HK-2 (cell line): ENCODE measurements at regions not wholly inside any gene's neighbourhood (a gene's known extent, or its start where the extent isn't known, plus 50 kb on each side); places are given as distances from the start of the nearest gene placed in this dataset.
"Not testable (repeated sequence)": the region's sequence is repeated elsewhere in the genome, so short reads cannot be mapped to it uniquely, and the experiment has no call there.

Experiments used
- DNase-seq: peaks from one replicate; pipeline ENCODE4 v3.0.0-alpha.2; 2018; ENCODE audit not compliant: unreplicated experiment

DNA sequence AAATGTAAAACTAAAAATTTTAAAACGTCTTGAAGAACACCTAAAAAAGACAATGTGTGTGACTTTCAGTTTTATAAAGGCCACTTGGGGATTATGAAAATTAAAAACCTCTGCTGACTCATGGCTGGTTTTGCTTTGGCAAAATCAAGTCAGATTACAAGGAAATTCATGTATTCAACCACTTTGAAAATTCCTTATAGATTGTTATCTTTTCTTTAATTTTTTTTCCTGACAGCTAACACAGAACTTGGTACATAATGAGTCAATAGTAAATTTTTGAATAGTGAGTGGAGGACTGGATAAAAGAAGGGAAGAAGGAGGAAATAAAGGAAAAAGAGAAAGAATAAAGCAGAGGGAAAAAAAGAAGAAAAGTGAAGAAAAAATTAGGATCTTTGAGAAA lies 1774.7 kb upstream of the ACO1 start:
- no peak for DNase-seq

DNA sequence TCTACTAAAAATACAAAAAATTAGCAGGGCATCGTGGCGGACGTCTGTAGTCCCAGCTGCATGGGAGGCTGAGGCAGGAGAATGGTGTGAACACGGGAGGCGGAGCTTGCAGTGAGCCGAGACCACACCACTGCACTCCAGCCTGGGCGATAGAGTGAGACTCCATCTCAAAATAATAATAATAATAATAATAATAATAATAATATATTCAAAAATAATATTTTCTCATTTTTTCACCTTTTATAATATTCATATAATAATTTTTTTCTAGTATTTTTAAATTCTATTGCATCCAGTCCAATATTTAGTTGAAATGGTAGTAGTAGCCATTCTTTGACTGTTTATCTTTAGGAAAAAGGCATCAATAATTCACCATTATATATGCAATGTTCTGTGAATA lies 1767.7 kb upstream of the ACO1 start:
- not testable (repeated sequence) for DNase-seq

DNA sequence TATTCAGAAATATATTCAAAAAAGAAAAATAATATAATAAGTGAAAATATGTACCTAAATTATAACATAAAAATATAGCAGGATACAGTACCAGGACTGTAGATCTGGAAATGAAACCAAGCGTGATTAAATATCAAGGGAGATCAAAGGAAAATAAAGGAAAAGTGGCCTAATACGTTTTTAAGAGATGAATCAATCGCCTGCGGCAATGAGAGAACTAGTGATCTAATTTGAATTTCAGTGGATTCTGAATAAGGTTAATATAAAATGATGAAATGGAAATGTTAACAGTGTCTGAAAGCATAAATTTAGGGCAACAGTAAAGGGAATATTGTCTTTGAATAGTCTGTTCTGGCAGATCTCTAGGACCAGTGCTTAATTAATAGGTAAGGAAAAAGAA lies 1761.9 kb upstream of the ACO1 start:
- DNase-seq = no peak

DNA sequence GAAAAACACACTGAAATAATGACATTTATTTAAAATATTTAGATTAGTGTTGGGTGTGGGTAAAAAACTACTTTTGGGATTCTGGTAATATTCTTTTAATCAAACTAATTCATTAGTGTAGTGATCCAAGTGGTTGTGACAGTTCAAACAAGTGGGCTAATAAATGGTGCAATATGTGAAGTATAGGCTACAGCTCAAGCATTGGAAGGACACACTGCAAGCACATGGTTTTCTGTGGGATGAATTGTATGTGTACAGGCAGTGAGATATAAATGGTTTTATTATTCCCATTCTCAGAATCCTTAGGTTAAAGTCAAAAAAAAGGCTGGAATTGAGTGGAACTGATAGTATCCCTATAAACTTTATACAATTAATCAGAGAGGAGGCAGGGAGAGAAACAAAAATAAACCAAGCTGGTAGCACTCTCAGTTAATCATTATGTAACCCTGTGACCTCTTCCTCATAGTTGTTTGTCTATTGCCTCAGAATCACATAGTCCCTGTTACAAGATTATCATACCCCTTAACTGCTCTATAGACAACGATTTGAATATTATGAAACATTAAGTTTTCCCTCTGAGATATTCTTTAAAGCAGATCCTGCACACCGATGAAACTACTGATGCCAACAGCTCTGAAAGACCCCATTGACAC lies 1755.4 kb upstream of the ACO1 start:
- DNase-seq = no peak

DNA sequence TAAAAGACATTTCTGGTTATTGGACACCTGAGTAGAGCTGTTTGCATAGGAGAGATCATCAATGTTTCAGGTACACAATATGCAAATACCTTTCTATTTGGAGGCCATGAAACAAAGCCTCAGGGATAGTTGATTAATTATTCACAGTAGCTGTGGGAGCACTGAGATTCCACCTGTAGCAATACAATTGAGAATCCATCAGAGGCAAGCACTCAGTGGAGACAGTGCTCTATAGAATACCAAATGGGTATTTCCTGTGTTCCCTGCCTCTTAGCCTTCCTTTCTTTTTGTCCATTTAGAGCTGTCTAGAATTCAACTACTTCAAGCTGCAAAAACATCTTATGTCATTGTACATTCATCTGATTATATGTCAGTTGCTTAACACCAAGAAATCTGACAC lies 1754.0 kb upstream of the ACO1 start:
- DNase-seq = no peak

DNA sequence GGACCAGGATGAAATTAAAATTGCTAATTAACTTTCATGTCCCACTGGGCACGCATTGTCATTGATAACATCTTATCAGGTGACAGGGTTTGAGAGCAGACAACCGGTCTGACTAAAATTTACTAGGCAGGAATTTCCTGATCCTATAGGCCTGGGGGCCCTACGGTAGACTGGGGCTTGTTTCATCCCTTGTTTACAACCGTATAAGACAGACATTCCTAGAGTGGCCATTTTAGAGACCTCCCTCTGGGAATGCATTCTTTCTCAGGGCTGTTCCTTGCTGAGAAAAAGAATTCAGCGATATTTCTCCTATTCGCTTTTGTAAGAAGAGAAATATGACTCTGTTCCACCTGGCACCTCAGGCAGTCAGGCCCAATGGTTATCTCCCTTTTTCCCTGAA lies 1737.8 kb upstream of the ACO1 start:
- not testable (repeated sequence) for DNase-seq

DNA sequence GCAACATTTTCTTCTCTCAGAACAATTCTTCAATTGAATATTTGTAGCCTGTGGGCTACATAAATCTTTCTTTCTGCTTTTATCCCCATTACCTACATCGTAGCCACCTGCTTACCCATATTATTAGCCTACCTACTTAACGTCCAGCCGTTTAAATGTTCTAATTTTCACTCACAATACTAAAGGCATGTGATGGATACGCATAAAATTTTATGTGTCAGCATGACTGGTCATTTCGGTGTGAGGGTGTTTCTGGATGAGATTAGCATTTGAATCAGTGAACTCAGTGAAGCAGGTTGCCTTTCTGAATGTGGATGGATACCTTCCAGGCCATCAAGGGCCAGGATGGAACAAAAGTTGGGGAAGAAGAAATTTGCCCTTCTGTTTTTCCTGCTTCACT lies 1722.5 kb upstream of the ACO1 start:
- DNase-seq = no peak

DNA sequence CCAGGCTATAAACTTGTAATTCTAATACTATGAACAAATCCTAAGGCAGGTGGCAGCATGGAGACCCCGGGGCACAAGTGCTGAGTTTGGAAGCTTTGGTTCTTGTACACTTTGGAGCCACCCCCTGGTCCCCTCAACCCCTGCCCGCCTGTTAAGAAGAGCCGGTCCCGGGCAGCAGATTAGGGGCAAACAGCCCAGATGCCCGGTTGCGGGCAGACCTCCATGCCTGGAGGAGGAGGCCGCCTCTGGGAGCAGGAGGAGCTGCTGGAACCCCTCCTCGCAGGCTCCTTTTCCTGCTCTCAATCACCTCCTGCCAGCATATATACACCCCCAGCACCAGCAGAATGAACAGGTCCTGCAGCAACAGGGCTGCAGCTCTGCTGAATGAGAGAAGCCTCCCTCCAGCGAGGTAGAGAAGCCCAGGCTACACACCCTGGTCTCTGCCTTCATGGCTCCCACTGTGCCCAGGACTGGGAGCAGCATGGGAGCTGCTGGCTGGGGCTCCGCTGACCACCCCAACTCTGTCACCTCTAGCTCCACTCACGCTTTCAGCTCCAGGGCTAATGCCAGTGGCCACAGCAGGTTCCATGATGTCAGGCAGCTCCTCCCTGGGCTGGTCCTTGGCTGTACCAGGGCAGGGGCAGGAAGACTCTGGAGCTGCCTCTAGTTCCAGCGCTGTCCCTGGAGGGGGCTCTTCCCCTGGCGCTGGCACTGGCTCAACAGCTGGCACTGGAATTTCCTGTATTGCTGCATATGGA lies 1713.5 kb upstream of the ACO1 start:
- no peak for DNase-seq

DNA sequence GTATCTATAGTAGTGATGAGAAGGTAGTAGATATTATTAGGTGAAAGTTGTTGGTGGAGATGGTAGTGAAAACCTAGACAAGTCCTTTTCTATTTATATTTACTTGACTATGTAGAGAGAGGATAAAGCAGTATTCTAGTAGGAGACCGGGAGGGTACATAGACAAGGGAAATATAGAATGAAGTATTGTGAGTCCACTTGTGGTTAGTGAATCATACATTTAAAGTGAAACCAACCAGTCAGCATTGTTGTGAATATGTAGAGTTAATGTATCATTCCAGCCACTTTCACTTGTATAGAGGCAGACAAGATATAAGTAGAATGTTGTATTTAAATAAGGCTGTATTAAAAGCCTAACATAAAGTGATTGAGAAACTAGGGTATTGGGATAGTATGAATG lies 1711.3 kb upstream of the ACO1 start:
- no peak for DNase-seq

DNA sequence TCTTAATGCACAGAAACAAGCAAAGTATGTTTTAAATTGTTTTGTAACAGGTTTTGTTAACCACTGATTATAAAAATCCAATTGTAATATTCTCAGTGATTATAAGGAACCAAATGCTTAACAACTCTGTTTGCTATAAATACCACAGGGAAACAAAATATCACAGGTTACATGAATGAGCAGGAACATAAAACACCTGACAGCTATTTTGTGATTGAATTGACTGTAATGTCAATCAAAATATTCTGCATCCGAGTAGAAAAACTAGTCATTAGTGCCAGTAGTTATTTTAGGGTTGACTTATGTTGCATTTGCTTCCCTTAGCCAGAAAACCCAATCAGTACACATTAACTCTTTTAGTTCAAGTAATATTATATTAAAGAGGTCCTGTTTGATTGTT lies 1707.8 kb upstream of the ACO1 start:
- DNase-seq = no peak

DNA sequence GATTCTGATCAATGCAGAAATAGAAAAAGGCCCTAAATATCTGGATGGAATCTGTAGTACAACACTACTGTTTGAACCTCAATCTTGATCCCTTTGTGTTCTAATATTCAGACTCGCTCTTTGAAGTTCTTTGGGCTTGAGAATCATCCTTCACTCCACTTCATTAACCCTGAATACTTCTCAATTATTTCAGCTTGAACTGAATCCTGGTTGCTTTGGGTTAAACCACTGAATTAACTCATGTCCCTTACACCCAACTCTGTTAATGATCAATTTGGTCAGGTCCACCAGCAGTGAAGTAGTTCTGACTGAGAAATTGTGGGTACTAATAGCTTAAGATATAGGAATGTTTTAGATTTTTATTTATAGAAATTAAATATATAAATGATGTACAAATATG lies 1707.2 kb upstream of the ACO1 start:
- DNase-seq = no peak

DNA sequence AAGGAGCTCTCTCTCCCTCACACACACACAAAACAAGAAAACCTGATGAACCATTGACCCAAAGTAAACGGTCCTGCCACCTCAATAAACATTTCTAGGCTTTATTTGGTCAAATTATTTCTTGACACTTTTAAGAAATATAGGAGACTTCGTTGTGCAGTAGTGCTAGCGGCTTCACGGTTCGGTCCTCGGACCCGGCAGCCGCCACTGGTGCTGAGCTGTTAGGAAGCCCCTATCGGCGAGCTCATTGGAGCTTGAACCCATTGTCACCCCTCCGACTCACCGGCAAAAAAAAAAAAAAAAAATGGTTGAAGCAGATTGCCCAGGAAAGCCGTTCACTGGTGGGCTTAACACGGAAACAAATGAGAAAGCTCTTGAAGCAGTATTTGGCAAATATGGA lies 1695.6 kb upstream of the ACO1 start:
- DNase-seq = no peak

DNA sequence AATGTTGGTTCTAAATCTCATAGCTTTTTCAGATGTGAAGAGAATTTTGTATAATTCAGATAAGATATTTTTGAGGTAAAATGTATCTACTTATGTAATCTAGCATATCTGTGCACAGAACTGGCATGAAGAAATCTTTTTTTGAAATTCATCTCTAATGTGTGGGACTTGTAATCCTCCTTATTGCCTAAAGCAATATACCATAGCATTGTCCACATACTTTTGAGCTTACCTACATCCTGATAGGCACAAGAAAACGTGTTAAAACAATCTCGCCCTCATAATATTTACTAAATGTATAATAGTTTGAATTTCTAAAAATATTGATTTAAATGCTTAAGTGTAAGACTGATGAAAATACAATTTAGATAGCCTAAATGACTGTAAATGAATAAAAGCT lies 1686.5 kb upstream of the ACO1 start:
- DNase-seq = no peak

DNA sequence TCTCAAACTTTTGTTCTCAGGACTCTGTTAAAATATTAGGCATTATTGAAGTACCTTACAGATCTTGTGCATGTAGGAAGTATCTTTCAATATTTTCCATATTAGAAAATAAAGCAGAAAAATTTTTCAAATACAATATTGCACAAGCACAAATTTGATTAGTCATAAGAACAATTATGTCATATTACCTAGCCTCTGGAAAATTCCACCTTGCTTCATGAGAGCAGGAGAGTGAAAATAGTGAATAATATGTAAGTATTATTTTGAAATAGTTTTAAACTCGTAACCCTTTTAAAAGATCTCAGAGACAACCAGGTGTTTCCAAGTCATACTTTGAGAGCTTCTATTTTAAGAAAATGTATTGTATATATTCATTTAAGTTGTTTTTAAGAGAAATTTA lies 1672.9 kb upstream of the ACO1 start:
- no peak for DNase-seq

DNA sequence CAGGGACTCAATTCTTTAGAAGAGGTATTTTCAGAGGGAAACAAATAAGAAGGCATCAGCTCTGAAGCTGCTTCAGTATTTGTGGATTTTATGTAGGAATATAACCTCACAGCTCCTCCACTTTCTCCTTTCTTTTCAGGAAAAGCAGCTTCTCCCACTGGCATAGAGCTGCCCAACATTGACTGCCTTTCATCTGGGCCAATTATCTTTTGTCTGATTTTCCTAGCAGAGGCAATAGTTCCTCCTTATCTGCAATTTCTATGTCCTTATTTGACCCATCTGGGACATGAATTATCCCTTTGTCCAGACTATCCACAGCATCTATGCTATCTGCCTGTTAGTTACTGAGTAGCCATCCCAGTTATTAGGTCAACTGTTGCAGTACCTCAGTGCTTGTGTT lies 1671.2 kb upstream of the ACO1 start:
- DNase-seq = no peak

DNA sequence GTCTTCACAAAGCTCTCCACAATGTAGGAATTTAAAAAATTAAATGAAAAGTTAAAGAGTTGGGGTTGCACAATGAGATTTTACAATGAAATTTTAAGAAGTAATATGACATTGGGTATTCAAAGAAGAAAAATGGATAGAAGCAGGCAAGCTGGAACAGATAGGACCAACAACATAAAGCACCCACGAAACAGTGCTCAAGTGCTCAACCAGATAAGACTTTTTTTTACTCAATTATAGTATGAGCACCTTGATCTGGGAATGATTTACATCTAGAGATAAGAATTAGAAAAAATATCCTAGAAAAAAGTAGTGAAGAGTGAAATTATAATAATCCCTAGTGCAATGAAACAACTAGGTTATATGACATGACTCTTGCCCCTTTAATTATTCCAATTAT lies 1670.1 kb upstream of the ACO1 start:
- DNase-seq = no peak

DNA sequence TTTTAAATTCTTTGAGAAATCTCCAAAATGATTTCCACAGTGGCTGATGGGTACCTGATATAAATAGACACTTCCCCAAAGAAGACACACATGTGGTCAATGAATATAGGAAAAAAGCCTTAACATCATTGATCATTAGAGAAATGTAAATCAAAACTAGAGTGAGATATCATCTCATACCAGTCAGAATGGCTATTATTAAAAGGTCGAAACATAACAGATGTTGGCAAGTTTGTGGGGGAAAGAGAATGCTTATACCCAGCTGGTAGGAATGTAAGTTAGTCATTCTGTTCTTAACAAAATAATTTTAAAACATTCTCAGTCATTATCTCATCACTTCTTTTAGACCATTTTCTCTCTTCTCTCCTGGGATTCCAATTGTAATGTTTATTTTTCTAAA lies 1666.0 kb upstream of the ACO1 start:
- DNase-seq = no peak

DNA sequence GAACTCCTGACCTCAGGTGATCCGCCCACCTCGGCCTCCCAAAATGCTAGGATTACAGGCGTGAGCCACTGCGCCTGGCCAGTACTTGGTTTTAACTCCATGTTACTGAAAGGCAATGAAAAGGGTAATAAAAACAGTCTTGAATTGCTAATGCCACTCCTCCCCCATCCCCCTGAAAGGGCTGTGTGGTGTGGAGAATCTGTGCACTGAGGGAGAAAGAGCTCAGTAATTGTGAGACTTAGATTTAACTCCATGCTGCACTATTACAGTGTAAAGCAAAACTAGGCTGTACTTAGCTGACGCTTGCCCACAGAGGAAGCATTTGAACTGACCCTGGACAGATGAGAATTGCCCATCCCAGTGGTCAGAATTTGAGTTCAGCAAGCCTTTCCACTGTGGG lies 1662.4 kb upstream of the ACO1 start:
- DNase-seq = no peak

DNA sequence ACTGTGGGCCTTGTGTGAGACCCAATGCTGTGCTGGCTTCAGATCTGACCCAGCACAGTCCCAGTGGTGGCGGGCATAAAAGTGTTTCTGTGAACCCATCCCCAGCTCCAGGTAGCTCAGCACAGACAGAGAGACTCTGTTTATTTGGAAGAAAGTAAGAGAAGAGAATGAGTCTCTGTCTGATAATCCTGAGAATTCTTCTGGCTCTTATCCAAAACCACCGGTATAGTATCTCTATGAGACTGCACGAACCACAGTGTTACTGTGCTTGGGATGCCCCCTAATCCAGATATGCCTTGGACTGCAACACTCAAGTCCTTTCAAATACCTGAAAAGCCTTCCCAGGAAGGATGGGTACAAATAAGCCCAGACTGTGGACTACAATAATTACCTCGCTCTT lies 1660.8 kb upstream of the ACO1 start:
- peak; percentile 2 for DNase-seq

DNA sequence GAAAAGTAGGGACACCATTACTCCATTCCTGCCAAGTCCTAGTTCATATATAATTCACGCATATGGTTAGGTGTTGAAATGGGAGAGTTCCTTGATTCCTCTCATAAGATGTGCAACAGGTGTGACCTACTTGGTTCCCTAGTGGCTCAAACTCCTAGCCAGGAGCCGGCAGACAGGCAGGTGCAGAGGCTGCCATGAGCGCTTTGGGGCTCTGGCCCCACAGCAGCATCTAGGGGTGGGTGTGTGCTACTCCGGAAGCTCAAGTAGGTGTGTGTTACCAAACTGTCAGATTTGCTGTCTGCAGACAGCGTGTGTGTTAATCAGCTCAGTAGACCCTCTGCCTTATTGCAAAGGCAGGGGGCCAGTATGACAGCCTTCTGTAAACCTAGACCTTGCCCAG lies 1652.4 kb upstream of the ACO1 start:
- no peak for DNase-seq

DNA sequence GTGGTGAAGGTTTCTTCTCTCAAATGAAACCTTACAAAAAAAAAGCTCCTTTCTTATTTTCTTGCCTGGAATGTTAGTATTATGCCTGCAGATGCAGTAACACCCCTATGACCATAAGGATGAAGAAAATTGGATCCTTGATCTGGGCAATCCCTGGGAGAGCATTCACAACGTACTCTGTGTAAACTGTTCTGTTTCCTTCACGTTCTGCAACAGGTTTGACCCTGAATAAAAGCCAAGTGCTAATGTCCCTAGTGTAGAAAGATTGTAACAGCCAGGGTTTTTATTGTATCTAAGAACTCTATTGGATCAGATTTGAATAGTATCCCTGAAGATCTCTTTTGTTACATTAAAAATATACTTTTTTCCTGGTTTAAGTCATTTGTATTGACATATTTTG lies 1639.6 kb upstream of the ACO1 start:
- DNase-seq = no peak

DNA sequence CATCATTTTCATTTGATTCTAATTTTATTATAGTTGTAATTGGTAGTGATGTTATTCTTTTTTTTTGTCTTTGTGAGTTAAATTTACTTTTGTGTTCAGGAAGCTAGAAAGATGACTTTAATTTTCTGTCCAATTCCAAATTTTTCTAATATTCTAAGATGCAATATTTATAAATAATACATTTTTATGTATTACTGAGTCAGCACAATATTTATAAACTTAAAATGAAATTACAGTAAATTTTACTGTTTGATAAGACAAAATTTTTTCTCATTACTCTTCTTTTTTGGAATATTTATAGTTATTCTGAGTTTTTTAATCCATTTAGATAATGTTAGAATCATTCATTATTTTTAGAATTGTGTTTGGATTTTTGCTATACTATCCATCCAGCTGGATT lies 1637.9 kb upstream of the ACO1 start:
- DNase-seq = no peak

DNA sequence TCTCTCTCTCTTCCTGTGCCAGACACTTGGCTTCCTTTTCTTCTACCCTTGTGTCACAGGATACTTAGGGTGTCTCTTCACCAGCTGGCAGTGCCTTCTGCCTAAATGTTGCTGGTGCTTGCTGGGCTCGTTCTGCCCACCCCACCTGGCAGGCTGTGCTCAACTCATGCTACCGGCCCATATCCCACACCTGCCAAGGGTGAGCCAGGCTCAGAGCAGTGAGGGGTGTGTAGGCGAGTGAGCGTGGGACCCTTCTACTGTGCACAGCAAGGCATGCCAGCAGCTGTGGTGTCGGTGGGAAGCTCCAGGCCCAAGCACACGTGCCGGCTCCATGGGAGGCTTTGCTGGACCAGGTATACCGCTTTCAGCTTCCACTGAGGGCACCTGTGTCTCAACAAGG lies 1626.7 kb upstream of the ACO1 start:
- no peak for DNase-seq
